ENCODE measurements at regions not wholly inside any gene's neighbourhood (a gene's known extent, or its start where the extent isn't known, plus 50 kb on each side); places are given as distances from the start of the nearest gene placed in this dataset.
A peak's percentile ranks its signal among the peaks of the same experiment; 100 is the strongest.

DNA sequence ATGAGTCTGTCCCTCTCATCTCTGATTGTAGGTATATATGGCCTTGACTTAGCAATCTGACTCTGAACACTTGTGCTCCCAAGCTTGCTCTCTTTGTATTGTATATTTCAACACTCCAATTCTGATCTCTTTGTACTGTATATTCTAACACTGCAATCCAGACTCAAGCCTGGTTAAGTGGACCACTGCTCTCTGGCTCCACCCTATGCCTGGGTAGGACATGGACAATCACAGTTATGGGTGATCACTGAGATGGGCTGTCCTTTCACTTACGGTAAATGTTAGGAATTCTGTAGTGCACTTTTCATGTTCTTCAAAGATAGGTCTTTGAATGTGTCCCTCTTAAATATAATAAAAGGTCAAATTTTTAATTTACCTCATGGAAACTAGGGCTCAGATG lies 165.1 kb downstream of the TLR4 start:
- Histone ChIP-seq H3K9me3 (ENCODE audit: control insufficient read depth, insufficient read depth, low read length) (no peaks in the 10 kb centered on the region), H3K27ac (ENCODE audit: low read length) (no peak overlapping the region), H3K27me3 (ENCODE audit: control insufficient read depth, insufficient read depth, low read length) (peaks cover 5% of the 10 kb centered on the region), H3K36me3 (ENCODE audit: control insufficient read depth, insufficient read depth, low read length) (no peaks in the 10 kb centered on the region), H3K4me3 (ENCODE audit: low read length) (no peak overlapping the region), H3K4me1 (ENCODE audit: control insufficient read depth, insufficient read depth, low read length) (no peaks in the 10 kb centered on the region)
- TF ChIP-seq, protein P1, sequence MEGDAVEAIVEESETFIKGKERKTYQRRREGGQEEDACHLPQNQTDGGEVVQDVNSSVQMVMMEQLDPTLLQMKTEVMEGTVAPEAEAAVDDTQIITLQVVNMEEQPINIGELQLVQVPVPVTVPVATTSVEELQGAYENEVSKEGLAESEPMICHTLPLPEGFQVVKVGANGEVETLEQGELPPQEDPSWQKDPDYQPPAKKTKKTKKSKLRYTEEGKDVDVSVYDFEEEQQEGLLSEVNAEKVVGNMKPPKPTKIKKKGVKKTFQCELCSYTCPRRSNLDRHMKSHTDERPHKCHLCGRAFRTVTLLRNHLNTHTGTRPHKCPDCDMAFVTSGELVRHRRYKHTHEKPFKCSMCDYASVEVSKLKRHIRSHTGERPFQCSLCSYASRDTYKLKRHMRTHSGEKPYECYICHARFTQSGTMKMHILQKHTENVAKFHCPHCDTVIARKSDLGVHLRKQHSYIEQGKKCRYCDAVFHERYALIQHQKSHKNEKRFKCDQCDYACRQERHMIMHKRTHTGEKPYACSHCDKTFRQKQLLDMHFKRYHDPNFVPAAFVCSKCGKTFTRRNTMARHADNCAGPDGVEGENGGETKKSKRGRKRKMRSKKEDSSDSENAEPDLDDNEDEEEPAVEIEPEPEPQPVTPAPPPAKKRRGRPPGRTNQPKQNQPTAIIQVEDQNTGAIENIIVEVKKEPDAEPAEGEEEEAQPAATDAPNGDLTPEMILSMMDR (IDR thresholded peaks at IDR 0.05) = no peak
- ATAC-seq (no peak), DNase-seq (peak in 1 of 2 donors; percentile 3)
- peaks cover 14 to 42% of the 10 kb centered on the region in 2 donors for H3K27me3 Mint-ChIP-seq (ENCODE audit: low read depth in 2 of 2)
- H3K27ac Mint-ChIP-seq = no peak overlapping the region
- no peaks in the 10 kb centered on the region for H3K36me3 Mint-ChIP-seq
- H3K4me1 Mint-ChIP-seq = no peaks in the 10 kb centered on the region
- intact Hi-C loops (cut with micrococcal nuclease) = no loop called here
- no peak overlapping the region for H3K4me3 Mint-ChIP-seq
- no peaks in the 10 kb centered on the region for H3K9me3 Mint-ChIP-seq
- WGBS (ENCODE audit: insufficient coverage) = no CpG with 5 or more reads among the region's 1 CpG

DNA sequence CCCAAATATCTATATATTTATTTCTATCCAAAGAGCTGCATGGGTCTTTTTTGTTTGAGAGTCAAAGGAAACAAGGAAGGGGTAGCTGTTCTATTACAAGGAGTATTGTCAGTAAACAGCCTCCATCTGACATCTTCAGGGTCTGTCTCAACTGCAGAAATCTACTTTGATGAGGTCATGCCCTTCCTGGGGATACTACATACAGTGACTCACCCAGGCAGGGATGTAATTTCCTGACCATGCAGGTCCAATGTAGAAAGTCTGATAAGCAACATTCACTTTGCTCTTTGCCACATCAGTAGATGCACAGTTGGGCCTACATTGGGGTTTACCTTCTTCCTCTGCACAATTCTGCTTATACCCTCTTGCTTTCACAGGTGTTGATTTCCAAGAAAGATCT lies 165.5 kb downstream of the TLR4 start:
- TF ChIP-seq, protein P1 (IDR thresholded peaks at IDR 0.05) = no peak
- no peaks in the 10 kb centered on the region for H3K9me3 Mint-ChIP-seq
- no peak overlapping the region for H3K27ac ChIP-seq (ENCODE audit: low read length)
- no peaks in the 10 kb centered on the region for H3K4me1 Mint-ChIP-seq
- H3K27ac Mint-ChIP-seq = no peak overlapping the region
- no peak overlapping the region for H3K4me3 ChIP-seq (ENCODE audit: low read length)
- intact Hi-C loops (cut with micrococcal nuclease) = no loop called here
- H3K27me3 Mint-ChIP-seq (ENCODE audit: low read depth in 2 of 2) = peaks cover 12 to 38% of the 10 kb centered on the region in 2 donors
- H3K4me3 Mint-ChIP-seq = no peak overlapping the region
- no peaks in the 10 kb centered on the region for H3K36me3 Mint-ChIP-seq
- H3K27me3 ChIP-seq (ENCODE audit: control insufficient read depth, insufficient read depth, low read length) = peaks cover 2% of the 10 kb centered on the region
- no peaks in the 10 kb centered on the region for H3K4me1 ChIP-seq (ENCODE audit: control insufficient read depth, insufficient read depth, low read length)
- ATAC-seq (no peak), DNase-seq (no peak)
- no peaks in the 10 kb centered on the region for H3K9me3 ChIP-seq (ENCODE audit: control insufficient read depth, insufficient read depth, low read length)
- H3K36me3 ChIP-seq (ENCODE audit: control insufficient read depth, insufficient read depth, low read length) = no peaks in the 10 kb centered on the region

DNA sequence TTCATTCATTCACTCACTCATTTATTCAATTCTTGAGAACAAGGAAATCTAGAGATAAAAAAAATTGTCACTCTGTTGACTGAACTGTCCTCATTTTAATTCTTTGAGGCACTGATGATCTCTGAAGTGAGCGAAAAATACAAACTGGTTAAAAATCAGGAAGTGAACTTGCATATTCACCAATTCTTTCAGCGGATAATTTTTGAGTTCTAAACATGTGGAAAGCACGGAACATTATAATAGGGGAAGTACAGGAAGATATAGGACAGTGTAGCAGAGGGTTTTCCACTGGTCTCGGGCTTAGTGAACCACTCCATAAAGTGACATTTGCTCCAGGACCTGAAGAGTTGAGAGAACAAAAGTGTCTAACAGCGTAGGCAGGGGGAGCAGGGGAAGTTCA lies 169.5 kb downstream of the TLR4 start:
- H3K27me3 ChIP-seq (ENCODE audit: control insufficient read depth, insufficient read depth, low read length) = peaks cover 2% of the 10 kb centered on the region
- H3K9me3 ChIP-seq (ENCODE audit: control insufficient read depth, insufficient read depth, low read length) = no peaks in the 10 kb centered on the region
- Mint-ChIP-seq H3K4me1 (no peaks in the 10 kb centered on the region), H3K9me3 (peaks cover 0 to 3% of the 10 kb centered on the region in 2 donors), H3K27ac (no peak overlapping the region), H3K4me3 (no peak overlapping the region), H3K36me3 (peaks cover 7% of the 10 kb centered on the region), H3K27me3 (ENCODE audit: low read depth in 2 of 2) (peaks cover 4 to 28% of the 10 kb centered on the region in 2 donors)
- no peaks in the 10 kb centered on the region for H3K4me1 ChIP-seq (ENCODE audit: control insufficient read depth, insufficient read depth, low read length)
- no peak overlapping the region for H3K27ac ChIP-seq (ENCODE audit: low read length)
- H3K4me3 ChIP-seq (ENCODE audit: low read length) = no peak overlapping the region
- 70% methylated on average over 5 of the region's 5 CpGs for WGBS (ENCODE audit: insufficient coverage)
- H3K36me3 ChIP-seq (ENCODE audit: control insufficient read depth, insufficient read depth, low read length) = no peaks in the 10 kb centered on the region
- intact Hi-C loops (cut with micrococcal nuclease) = no loop called here
- no peak for ATAC-seq
- TF ChIP-seq, protein P1 (IDR thresholded peaks at IDR 0.05) = no peak
- DNase-seq = no peak

DNA sequence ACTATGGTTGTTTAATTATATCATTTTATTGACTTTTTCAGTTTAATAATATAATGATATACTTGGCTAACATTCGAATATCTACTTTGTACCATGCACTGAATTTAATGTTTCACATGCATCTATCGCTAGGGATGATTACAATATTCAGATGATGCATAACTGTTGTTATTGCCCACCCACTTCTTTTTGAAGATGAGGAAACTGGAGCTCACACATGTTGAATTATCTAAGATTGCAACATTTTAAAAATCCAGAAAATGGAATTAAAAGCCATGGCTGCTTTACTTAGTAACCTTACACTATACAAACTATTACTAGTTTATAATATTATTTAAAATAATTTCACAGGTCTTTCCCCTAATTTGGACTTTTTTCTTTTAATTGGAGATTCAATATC lies 171.7 kb downstream of the TLR4 start:
- intact Hi-C loops (cut with micrococcal nuclease) = no loop called here
- Histone ChIP-seq H3K9me3 (ENCODE audit: control insufficient read depth, insufficient read depth, low read length) (no peaks in the 10 kb centered on the region), H3K4me1 (ENCODE audit: control insufficient read depth, insufficient read depth, low read length) (no peaks in the 10 kb centered on the region), H3K27me3 (ENCODE audit: control insufficient read depth, insufficient read depth, low read length) (peaks cover 3% of the 10 kb centered on the region), H3K4me3 (ENCODE audit: low read length) (no peak overlapping the region), H3K27ac (ENCODE audit: low read length) (no peak overlapping the region), H3K36me3 (ENCODE audit: control insufficient read depth, insufficient read depth, low read length) (no peaks in the 10 kb centered on the region)
- peaks cover 6 to 28% of the 10 kb centered on the region in 2 donors for H3K27me3 Mint-ChIP-seq (ENCODE audit: low read depth in 2 of 2)
- H3K9me3 Mint-ChIP-seq = peaks cover 0 to 3% of the 10 kb centered on the region in 2 donors
- TF ChIP-seq, protein P1 (IDR thresholded peaks at IDR 0.05) = no peak
- WGBS (ENCODE audit: insufficient coverage) = 88% methylated on average over 2 of the region's 2 CpGs
- no peak overlapping the region for H3K27ac Mint-ChIP-seq
- H3K36me3 Mint-ChIP-seq = peaks cover 7% of the 10 kb centered on the region
- H3K4me3 Mint-ChIP-seq = no peak overlapping the region
- H3K4me1 Mint-ChIP-seq = no peaks in the 10 kb centered on the region
- DNase-seq (no peak), ATAC-seq (no peak)

Measured in natural killer cell (primary cell).